GM12872 (cell line): ENCODE measurements at regions not wholly inside any gene's neighbourhood (a gene's known extent, or its start where the extent isn't known, plus 50 kb on each side); places are given as distances from the start of the nearest gene placed in this dataset.

Experiments
- TF ChIP-seq, protein P1 (sequence below): IDR thresholded peaks from 3 replicates; pipeline ENCODE4 v1.5.1; 2011; ENCODE audit warnings: low read depth, mild to moderate bottlenecking, low read length, moderate library complexity; ENCODE audit not compliant: insufficient read depth

GRCh38 chr19:32233885-32234284 is 111.5 kb upstream of the ZNF507 start:
- TF ChIP-seq, protein P1, sequence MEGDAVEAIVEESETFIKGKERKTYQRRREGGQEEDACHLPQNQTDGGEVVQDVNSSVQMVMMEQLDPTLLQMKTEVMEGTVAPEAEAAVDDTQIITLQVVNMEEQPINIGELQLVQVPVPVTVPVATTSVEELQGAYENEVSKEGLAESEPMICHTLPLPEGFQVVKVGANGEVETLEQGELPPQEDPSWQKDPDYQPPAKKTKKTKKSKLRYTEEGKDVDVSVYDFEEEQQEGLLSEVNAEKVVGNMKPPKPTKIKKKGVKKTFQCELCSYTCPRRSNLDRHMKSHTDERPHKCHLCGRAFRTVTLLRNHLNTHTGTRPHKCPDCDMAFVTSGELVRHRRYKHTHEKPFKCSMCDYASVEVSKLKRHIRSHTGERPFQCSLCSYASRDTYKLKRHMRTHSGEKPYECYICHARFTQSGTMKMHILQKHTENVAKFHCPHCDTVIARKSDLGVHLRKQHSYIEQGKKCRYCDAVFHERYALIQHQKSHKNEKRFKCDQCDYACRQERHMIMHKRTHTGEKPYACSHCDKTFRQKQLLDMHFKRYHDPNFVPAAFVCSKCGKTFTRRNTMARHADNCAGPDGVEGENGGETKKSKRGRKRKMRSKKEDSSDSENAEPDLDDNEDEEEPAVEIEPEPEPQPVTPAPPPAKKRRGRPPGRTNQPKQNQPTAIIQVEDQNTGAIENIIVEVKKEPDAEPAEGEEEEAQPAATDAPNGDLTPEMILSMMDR = no peak

DNA sequence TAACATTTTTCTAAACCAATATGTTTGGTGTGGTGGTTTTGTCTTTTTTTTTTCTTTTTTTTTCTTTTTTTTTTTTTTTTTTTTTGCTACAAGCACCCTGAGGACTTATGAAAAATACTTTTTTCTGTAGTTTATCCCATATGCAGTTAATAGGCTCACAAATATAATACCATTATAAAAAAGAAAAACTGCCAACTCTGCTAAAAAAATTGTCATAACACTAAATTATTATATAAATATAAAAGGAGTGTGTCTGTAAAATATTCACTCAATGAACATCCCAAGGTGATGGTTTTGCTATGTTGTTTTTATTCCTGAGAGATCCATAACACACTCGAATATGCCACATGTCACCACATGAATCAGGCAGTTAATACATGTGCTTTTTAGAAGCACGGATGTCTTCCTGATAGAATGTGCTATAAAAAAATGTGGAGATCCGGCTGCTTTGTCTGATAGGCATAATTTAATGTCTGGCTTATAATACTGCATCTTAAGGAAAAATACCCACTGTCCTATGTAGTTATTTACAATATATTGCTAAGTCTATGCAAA is 110.7 kb upstream of the ZNF507 start:
- TF ChIP-seq, protein P1 = no peak

DNA sequence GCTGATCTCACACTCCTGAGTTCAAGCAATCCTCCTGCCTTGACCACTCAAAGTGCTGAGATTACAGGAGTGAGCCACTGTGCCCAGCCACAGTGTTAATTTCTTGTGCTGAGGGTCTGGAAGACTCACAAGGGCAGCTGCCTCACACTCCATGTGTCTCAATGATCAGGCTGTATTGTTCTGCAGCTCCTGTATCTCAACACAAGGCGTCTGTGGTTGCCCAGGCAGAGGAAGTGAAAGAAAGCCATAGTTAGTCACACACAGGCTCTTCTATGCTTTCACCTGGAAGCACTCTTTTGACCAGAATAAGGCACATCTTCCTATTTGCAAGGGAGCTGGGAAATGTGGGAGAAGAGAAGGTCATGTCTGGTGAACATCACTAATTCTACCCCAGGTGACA is 107.3 kb upstream of the ZNF507 start:
- TF ChIP-seq, protein P1 = no peak

GRCh38 chr19:32240316-32240715 is 105.1 kb upstream of the ZNF507 start:
- TF ChIP-seq, protein P1 = no peak

DNA sequence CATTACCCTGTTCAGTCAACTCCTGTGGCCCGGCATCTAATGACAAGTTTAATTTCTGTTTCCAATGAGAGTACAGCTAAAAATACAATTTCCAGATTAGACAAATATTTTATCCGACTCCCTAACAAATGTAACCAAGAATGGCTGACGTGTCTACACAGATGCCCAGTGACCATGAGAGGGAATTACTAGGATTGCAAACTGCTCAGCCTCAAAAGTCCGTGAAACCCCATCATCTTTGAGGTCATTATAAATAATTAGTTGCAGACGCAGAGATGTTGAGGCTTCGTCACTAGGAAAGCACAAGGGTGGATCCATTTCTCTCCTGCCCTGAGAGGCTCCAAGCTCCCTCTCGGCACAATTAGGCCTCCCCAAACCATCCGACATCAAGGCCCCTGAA is 104.1 kb upstream of the ZNF507 start:
- TF ChIP-seq, protein P1 = no peak

DNA sequence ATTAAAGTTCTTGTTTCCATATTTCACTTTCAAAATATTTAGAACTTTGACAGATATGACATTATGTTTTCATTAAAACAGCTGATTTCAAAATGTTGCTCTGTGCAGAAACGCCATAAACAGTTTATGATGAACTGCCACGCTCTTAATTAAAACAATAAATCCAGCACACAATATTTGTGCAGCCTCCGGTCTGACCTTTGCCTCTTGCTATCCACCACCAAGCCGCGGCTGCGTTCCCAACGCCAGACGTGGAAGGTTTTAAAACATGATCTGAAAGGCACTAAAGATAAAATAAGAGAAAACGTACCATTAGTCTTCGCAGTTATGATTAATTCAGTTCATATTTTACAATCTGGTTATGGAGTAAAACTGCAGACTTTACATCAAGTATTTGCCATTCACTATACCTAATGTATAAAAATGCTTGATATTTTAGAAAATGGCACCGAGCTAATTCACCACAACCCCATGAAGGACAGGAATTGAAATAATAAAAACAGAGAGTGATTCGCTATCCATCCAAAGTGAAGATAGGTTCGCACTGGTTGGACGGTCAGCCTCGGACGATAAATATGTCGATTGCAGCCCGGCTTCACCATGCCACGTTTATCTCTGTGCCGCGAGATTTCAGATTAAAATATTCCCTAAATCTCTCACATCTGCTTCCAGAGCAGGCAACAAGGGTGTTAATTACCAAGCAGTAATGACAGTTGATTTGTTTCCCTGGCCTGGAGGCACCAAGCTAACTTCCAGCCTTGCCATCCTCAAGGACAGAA is 103.3 kb upstream of the ZNF507 start:
- TF ChIP-seq, protein P1 = no peak

- TF ChIP-seq, protein P1 = no peak
Observed at GRCh38 chr19:32246006-32246405, 99.4 kb upstream of the ZNF507 start.
